Uterus (tissue), 2 donors: ENCODE measurements at regions not wholly inside any gene's neighbourhood (a gene's known extent, or its start where the extent isn't known, plus 50 kb on each side); places are given as distances from the start of the nearest gene placed in this dataset.

ENCODE experiments used
- CTCF ChIP-seq, 4 experiments: fragments of 200-600 bp in 2 of 4; fragments of 450-650 bp in 2 of 4; sonication (generic) in 2 of 4; IDR thresholded peaks; one replicate each; pipeline ENCODE4 v1.5.1; 2016 to 2019; ENCODE audit warnings: antibody characterized with exemption in 4 of 4, mild to moderate bottlenecking in 2 of 4, moderate library complexity in 1 of 4
- POLR2A ChIP-seq, 2 donors: fragments of 450-650 bp; IDR thresholded peaks; one replicate each; pipeline ENCODE4 v1.6.1; 2016; ENCODE audit warnings: antibody characterized with exemption in 2 of 2, mild to moderate bottlenecking in 1 of 2, moderate library complexity in 1 of 2

GRCh38 chr1:209218113-209218512, 365.4 kb upstream of the CAMK1G start:
- no peak for TF ChIP-seq CTCF (IDR thresholded peaks at IDR 0.05)
- no peak for TF ChIP-seq POLR2A (IDR thresholded peaks at IDR 0.05)
